ENCODE measurements at regions not wholly inside any gene's neighbourhood (a gene's known extent, or its start where the extent isn't known, plus 50 kb on each side); places are given as distances from the start of the nearest gene placed in this dataset.
"Not testable (repeated sequence)": the region's sequence is repeated elsewhere in the genome, so short reads cannot be mapped to it uniquely, and the experiment has no call there.

- DNase-seq, result no peak
Measured at GRCh38 chr2:36035137-36035536, 320.4 kb upstream of the CRIM1 start.

- no peak for DNase-seq
Measured at GRCh38 chr2:36032046-36032445, 323.5 kb upstream of the CRIM1 start.

- no peak for DNase-seq
Measured at GRCh38 chr2:36031471-36031870, 324.1 kb upstream of the CRIM1 start.

GRCh38 chr2:36027616-36028015 is 328.0 kb upstream of the CRIM1 start:
- no peak for DNase-seq

- DNase-seq, result no peak
Measured at GRCh38 chr2:36013064-36013463, 342.5 kb upstream of the CRIM1 start.

GRCh38 chr2:36006444-36006843 is 349.1 kb upstream of the CRIM1 start:
- DNase-seq, result no peak

GRCh38 chr2:36002941-36003340 is 352.6 kb upstream of the CRIM1 start:
- no peak for DNase-seq

GRCh38 chr2:35997488-35997887 is 358.1 kb upstream of the CRIM1 start:
- DNase-seq, result no peak

- no peak for DNase-seq
Measured at GRCh38 chr2:35989503-35989902, 366.1 kb upstream of the CRIM1 start.

GRCh38 chr2:35989040-35989439 is 366.5 kb upstream of the CRIM1 start:
- no peak for DNase-seq

GRCh38 chr2:35986871-35987270 is 368.7 kb upstream of the CRIM1 start:
- no peak for DNase-seq

GRCh38 chr2:35978218-35978617 is 377.4 kb upstream of the CRIM1 start:
- DNase-seq, result no peak

GRCh38 chr2:35976611-35977010 is 379.0 kb upstream of the CRIM1 start:
- no peak for DNase-seq

- no peak for DNase-seq
Measured at GRCh38 chr2:35973737-35974132, 381.8 kb upstream of the CRIM1 start.

GRCh38 chr2:35973132-35973736 is 382.3 kb upstream of the CRIM1 start:
- DNase-seq, result no peak

GRCh38 chr2:35963824-35964223 is 391.8 kb upstream of the CRIM1 start:
- no peak for DNase-seq

- no peak for DNase-seq
Measured at GRCh38 chr2:35963357-35963756, 392.2 kb upstream of the CRIM1 start.

GRCh38 chr2:35962585-35963146 is 392.9 kb upstream of the CRIM1 start:
- no peak for DNase-seq

- DNase-seq, result no peak
Measured at GRCh38 chr2:35960596-35960995, 395.0 kb upstream of the CRIM1 start.

GRCh38 chr2:35957053-35957452 is 398.5 kb upstream of the CRIM1 start:
- not testable (repeated sequence) for DNase-seq

- DNase-seq, result no peak
Measured at GRCh38 chr2:35946478-35946877, 409.1 kb upstream of the CRIM1 start.

- DNase-seq, result no peak
Measured at GRCh38 chr2:35938838-35939237, 416.7 kb upstream of the CRIM1 start.

GRCh38 chr2:35933031-35933430 is 422.5 kb upstream of the CRIM1 start:
- DNase-seq, result no peak

GRCh38 chr2:35932276-35932963 is 423.2 kb upstream of the CRIM1 start:
- DNase-seq, result no peak

GRCh38 chr2:35931626-35932025 is 424.0 kb upstream of the CRIM1 start:
- no peak for DNase-seq
